ENCODE measurements at regions not wholly inside any gene's neighbourhood (a gene's known extent, or its start where the extent isn't known, plus 50 kb on each side); places are given as distances from the start of the nearest gene placed in this dataset.

GRCh38 chr18:75582940-75583339, 155.4 kb upstream of the SMIM21 start:
- no peaks in the 10 kb centered on the region for H3K36me3 ChIP-seq
- H3K27me3 ChIP-seq, result no peaks in the 10 kb centered on the region
- DNase-seq, result peak in 1 of 4 donors; percentile 61
- intact Hi-C loops (cut with DNase I), result no loop called here
- TF ChIP-seq CTCF (IDR thresholded peaks at IDR 0.05), result no peak
- no peak overlapping the region for H3K27ac ChIP-seq
- no peaks in the 10 kb centered on the region for H3K9me3 ChIP-seq
- no peak overlapping the region for H3K4me3 ChIP-seq
- no peaks in the 10 kb centered on the region for H3K4me1 ChIP-seq
- no peak for ATAC-seq

- Histone ChIP-seq H3K4me3 (no peak overlapping the region), H3K27ac (no peak overlapping the region), H3K4me1 (no peaks in the 10 kb centered on the region), H3K9me3 (no peaks in the 10 kb centered on the region), H3K27me3 (no peaks in the 10 kb centered on the region), H3K36me3 (no peaks in the 10 kb centered on the region)
- DNase-seq (no peak), ATAC-seq (no peak)
- intact Hi-C loops (cut with DNase I), result no loop called here
- TF ChIP-seq CTCF (IDR thresholded peaks at IDR 0.05), result no peak
These were observed 154.9 kb upstream of the SMIM21 start for GRCh38 chr18:75582406-75582821.

- Histone ChIP-seq H3K4me1 (no peaks in the 10 kb centered on the region), H3K27me3 (no peaks in the 10 kb centered on the region)
- no peak for DNase-seq
These were observed 154.0 kb upstream of the SMIM21 start for GRCh38 chr18:75581336-75582131.

GRCh38 chr18:75574187-75574586, 146.7 kb upstream of the SMIM21 start:
- no peaks in the 10 kb centered on the region for H3K4me1 ChIP-seq
- H3K4me3 ChIP-seq, result no peak overlapping the region
- H3K27me3 ChIP-seq, result no peaks in the 10 kb centered on the region
- H3K36me3 ChIP-seq, result no peaks in the 10 kb centered on the region
- intact Hi-C loops (cut with DNase I), result no loop called here
- TF ChIP-seq CTCF (IDR thresholded peaks at IDR 0.05), result no peak
- H3K27ac ChIP-seq, result no peak overlapping the region
- DNase-seq, result no peak
- ATAC-seq, result no peak
- peaks cover 0 to 5% of the 10 kb centered on the region in 2 donors for H3K9me3 ChIP-seq

More at GRCh38 chr18:75581336-75582131, 154.0 kb upstream of the SMIM21 start:
- Histone ChIP-seq H3K4me3 (no peak overlapping the region), H3K27ac (no peak overlapping the region), H3K9me3 (no peaks in the 10 kb centered on the region), H3K36me3 (no peaks in the 10 kb centered on the region)
- intact Hi-C loops (cut with DNase I), result no loop called here
- no peak for TF ChIP-seq CTCF (IDR thresholded peaks at IDR 0.05)
- ATAC-seq, result no peak

- ATAC-seq (no peak), DNase-seq (no peak)
- Histone ChIP-seq H3K4me3 (no peak overlapping the region), H3K27ac (no peak overlapping the region), H3K9me3 (no peaks in the 10 kb centered on the region), H3K27me3 (no peaks in the 10 kb centered on the region), H3K4me1 (no peaks in the 10 kb centered on the region), H3K36me3 (no peaks in the 10 kb centered on the region)
- intact Hi-C loops (cut with DNase I), result no loop called here
- no peak for TF ChIP-seq CTCF (IDR thresholded peaks at IDR 0.05)
These were observed 135.6 kb upstream of the SMIM21 start for GRCh38 chr18:75563150-75563549.
